HepG2 (cell line): ENCODE measurements at regions not wholly inside any gene's neighbourhood (a gene's known extent, or its start where the extent isn't known, plus 50 kb on each side); places are given as distances from the start of the nearest gene placed in this dataset.

ENCODE experiments used
- ARID3A ChIP-seq: IDR thresholded peaks from 2 replicates; pipeline ENCODE4 v1.6.1; 2012; ENCODE audit warnings: low read depth, low read length, improper control_type of control experiment
- CTCF ChIP-seq: sonication (generic); formaldehyde crosslinking; IDR thresholded peaks from 2 replicates; pipeline ENCODE4 v1.5.0; 2020; ENCODE audit warnings: mild to moderate bottlenecking, missing genetic modification reagents, moderate library complexity
- ESRRA ChIP-seq: sonication (generic); formaldehyde crosslinking; IDR thresholded peaks from 2 replicates; pipeline ENCODE4 v1.5.1; 2020; ENCODE audit warnings: mild to moderate bottlenecking, low read depth, missing genetic modification reagents
- POLR2A ChIP-seq, 2 experiments: IDR thresholded peaks; 2 replicates each; pipeline ENCODE4 v1.6.1; 2011; ENCODE audit warnings: low read depth in 2 of 2, low read length in 2 of 2, mild to moderate bottlenecking in 1 of 2, moderate library complexity in 1 of 2; ENCODE audit not compliant: insufficient read depth in 1 of 2
- YEATS2 ChIP-seq: sonication (generic); formaldehyde crosslinking; IDR thresholded peaks from 2 replicates; pipeline ENCODE4 v1.4.0; 2020; ENCODE audit warnings: missing genetic modification reagents, borderline replicate concordance

- no peak for TF ChIP-seq YEATS2
- TF ChIP-seq POLR2A (IDR thresholded peaks at IDR 0.05; ENCODE audit: insufficient read depth in 1 of 2, low read depth in 2 of 2, low read length in 2 of 2): no peak
- no peak for TF ChIP-seq ESRRA (CRISPR knock-in tag)
- no peak for TF ChIP-seq ARID3A
- TF ChIP-seq CTCF (CRISPR knock-in tag): no peak
These were observed 367.6 kb upstream of the PLSCR5 start for GRCh38 chr3:146972726-146973125.
